ENCODE measurements at regions not wholly inside any gene's neighbourhood (a gene's known extent, or its start where the extent isn't known, plus 50 kb on each side); places are given as distances from the start of the nearest gene placed in this dataset.

- no peaks in the 10 kb centered on the region for H3K4me1 ChIP-seq (ENCODE audit: insufficient read depth, insufficient read length)
- H3K27me3 ChIP-seq (ENCODE audit: insufficient read depth, insufficient read length) = no peaks in the 10 kb centered on the region
- H3K4me3 ChIP-seq (ENCODE audit: insufficient read length, low read depth) = no peak overlapping the region
- no peak for TF ChIP-seq YY1 (IDR thresholded peaks at IDR 0.05; ENCODE audit: insufficient read depth, insufficient read length)
- TF ChIP-seq ZNF274 (IDR thresholded peaks at IDR 0.05; ENCODE audit: low read depth, low read length) = no peak
- TF ChIP-seq SUZ12 (IDR thresholded peaks at IDR 0.05; ENCODE audit: extremely low read depth, insufficient read depth, insufficient read length) = no peak
- no peaks in the 10 kb centered on the region for H3K36me3 ChIP-seq (ENCODE audit: insufficient read depth, insufficient read length, low read length)
- H3K9me3 ChIP-seq (ENCODE audit: insufficient read depth, low read length) = peaks cover 6% of the 10 kb centered on the region; the same call in 1 of the 2 replicates
- DNase-seq (ENCODE audit: low read depth, low spot score) = no peak
- H3K9ac ChIP-seq (ENCODE audit: insufficient read length, low read depth) = no peak overlapping the region
Observed at GRCh38 chr9:106557996-106558667, 304.8 kb upstream of the ZNF462 start.

GRCh38 chr9:106560540-106560939 is 302.4 kb upstream of the ZNF462 start:
- Histone ChIP-seq H3K9me3 (ENCODE audit: insufficient read depth, low read length) (no peaks in the 10 kb centered on the region; the same call in 1 of the 2 replicates), H3K36me3 (ENCODE audit: insufficient read depth, insufficient read length, low read length) (no peaks in the 10 kb centered on the region), H3K4me3 (ENCODE audit: insufficient read length, low read depth) (no peak overlapping the region), H3K27me3 (ENCODE audit: insufficient read depth, insufficient read length) (no peaks in the 10 kb centered on the region), H3K4me1 (ENCODE audit: insufficient read depth, insufficient read length) (no peaks in the 10 kb centered on the region), H3K9ac (ENCODE audit: insufficient read length, low read depth) (no peak overlapping the region)
- TF ChIP-seq YY1 (IDR thresholded peaks at IDR 0.05; ENCODE audit: insufficient read depth, insufficient read length) = no peak
- no peak for TF ChIP-seq SUZ12 (IDR thresholded peaks at IDR 0.05; ENCODE audit: extremely low read depth, insufficient read depth, insufficient read length)
- no peak for TF ChIP-seq ZNF274 (IDR thresholded peaks at IDR 0.05; ENCODE audit: low read depth, low read length)
- no peak for DNase-seq (ENCODE audit: low read depth, low spot score)

- no peaks in the 10 kb centered on the region for H3K4me1 ChIP-seq (ENCODE audit: insufficient read depth, insufficient read length)
- TF ChIP-seq YY1 (IDR thresholded peaks at IDR 0.05; ENCODE audit: insufficient read depth, insufficient read length) (no peak), SUZ12 (IDR thresholded peaks at IDR 0.05; ENCODE audit: extremely low read depth, insufficient read depth, insufficient read length) (no peak), ZNF274 (IDR thresholded peaks at IDR 0.05; ENCODE audit: low read depth, low read length) (no peak)
- DNase-seq (ENCODE audit: low read depth, low spot score) = no peak
- no peaks in the 10 kb centered on the region for H3K36me3 ChIP-seq (ENCODE audit: insufficient read depth, insufficient read length, low read length)
- no peak overlapping the region for H3K9ac ChIP-seq (ENCODE audit: insufficient read length, low read depth)
- H3K9me3 ChIP-seq (ENCODE audit: insufficient read depth, low read length) = no peaks in the 10 kb centered on the region
- H3K27me3 ChIP-seq (ENCODE audit: insufficient read depth, insufficient read length) = no peaks in the 10 kb centered on the region
- H3K4me3 ChIP-seq (ENCODE audit: insufficient read length, low read depth) = no peak overlapping the region
Observed at GRCh38 chr9:106575823-106576222, 287.1 kb upstream of the ZNF462 start.

- TF ChIP-seq SUZ12 (IDR thresholded peaks at IDR 0.05; ENCODE audit: extremely low read depth, insufficient read depth, insufficient read length) (no peak), YY1 (IDR thresholded peaks at IDR 0.05; ENCODE audit: insufficient read depth, insufficient read length) (no peak), ZNF274 (IDR thresholded peaks at IDR 0.05; ENCODE audit: low read depth, low read length) (no peak)
- Histone ChIP-seq H3K9me3 (ENCODE audit: insufficient read depth, low read length) (no peaks in the 10 kb centered on the region), H3K9ac (ENCODE audit: insufficient read length, low read depth) (no peak overlapping the region), H3K4me3 (ENCODE audit: insufficient read length, low read depth) (no peak overlapping the region), H3K27me3 (ENCODE audit: insufficient read depth, insufficient read length) (no peaks in the 10 kb centered on the region), H3K36me3 (ENCODE audit: insufficient read depth, insufficient read length, low read length) (no peaks in the 10 kb centered on the region), H3K4me1 (ENCODE audit: insufficient read depth, insufficient read length) (no peaks in the 10 kb centered on the region)
- no peak for DNase-seq (ENCODE audit: low read depth, low spot score)
Observed at GRCh38 chr9:106576232-106576760, 286.7 kb upstream of the ZNF462 start.

GRCh38 chr9:106577121-106577520 is 285.8 kb upstream of the ZNF462 start:
- H3K9ac ChIP-seq (ENCODE audit: insufficient read length, low read depth) = no peak overlapping the region
- no peaks in the 10 kb centered on the region for H3K36me3 ChIP-seq (ENCODE audit: insufficient read depth, insufficient read length, low read length)
- H3K27me3 ChIP-seq (ENCODE audit: insufficient read depth, insufficient read length) = no peaks in the 10 kb centered on the region
- no peaks in the 10 kb centered on the region for H3K9me3 ChIP-seq (ENCODE audit: insufficient read depth, low read length)
- TF ChIP-seq ZNF274 (IDR thresholded peaks at IDR 0.05; ENCODE audit: low read depth, low read length) (no peak), SUZ12 (IDR thresholded peaks at IDR 0.05; ENCODE audit: extremely low read depth, insufficient read depth, insufficient read length) (no peak)
- no peaks in the 10 kb centered on the region for H3K4me1 ChIP-seq (ENCODE audit: insufficient read depth, insufficient read length)
- no peak overlapping the region for H3K4me3 ChIP-seq (ENCODE audit: insufficient read length, low read depth)
- DNase-seq (ENCODE audit: low read depth, low spot score) = no peak

GRCh38 chr9:106580546-106580945 is 282.4 kb upstream of the ZNF462 start:
- Histone ChIP-seq H3K27me3 (ENCODE audit: insufficient read depth, insufficient read length) (no peaks in the 10 kb centered on the region), H3K9ac (ENCODE audit: insufficient read length, low read depth) (no peak overlapping the region), H3K36me3 (ENCODE audit: insufficient read depth, insufficient read length, low read length) (no peaks in the 10 kb centered on the region), H3K4me1 (ENCODE audit: insufficient read depth, insufficient read length) (no peaks in the 10 kb centered on the region), H3K9me3 (ENCODE audit: insufficient read depth, low read length) (no peaks in the 10 kb centered on the region), H3K4me3 (ENCODE audit: insufficient read length, low read depth) (no peak overlapping the region)
- no peak for DNase-seq (ENCODE audit: low read depth, low spot score)
- no peak for TF ChIP-seq YY1 (IDR thresholded peaks at IDR 0.05; ENCODE audit: insufficient read depth, insufficient read length)
- TF ChIP-seq SUZ12 (IDR thresholded peaks at IDR 0.05; ENCODE audit: extremely low read depth, insufficient read depth, insufficient read length) = no peak
- no peak for TF ChIP-seq ZNF274 (IDR thresholded peaks at IDR 0.05; ENCODE audit: low read depth, low read length)

GRCh38 chr9:106581973-106582372 is 281.0 kb upstream of the ZNF462 start:
- Histone ChIP-seq H3K27me3 (ENCODE audit: insufficient read depth, insufficient read length) (no peaks in the 10 kb centered on the region), H3K4me3 (ENCODE audit: insufficient read length, low read depth) (no peak overlapping the region), H3K4me1 (ENCODE audit: insufficient read depth, insufficient read length) (no peaks in the 10 kb centered on the region), H3K9ac (ENCODE audit: insufficient read length, low read depth) (no peak overlapping the region), H3K36me3 (ENCODE audit: insufficient read depth, insufficient read length, low read length) (no peaks in the 10 kb centered on the region), H3K9me3 (ENCODE audit: insufficient read depth, low read length) (no peaks in the 10 kb centered on the region)
- DNase-seq (ENCODE audit: low read depth, low spot score) = no peak
- TF ChIP-seq SUZ12 (IDR thresholded peaks at IDR 0.05; ENCODE audit: extremely low read depth, insufficient read depth, insufficient read length) (no peak), YY1 (IDR thresholded peaks at IDR 0.05; ENCODE audit: insufficient read depth, insufficient read length) (no peak), ZNF274 (IDR thresholded peaks at IDR 0.05; ENCODE audit: low read depth, low read length) (no peak)
